Gastroesophageal sphincter (tissue), 3 donors: ENCODE measurements at regions not wholly inside any gene's neighbourhood (a gene's known extent, or its start where the extent isn't known, plus 50 kb on each side); places are given as distances from the start of the nearest gene placed in this dataset.

Experiments
- EP300 ChIP-seq: sonication (generic); formaldehyde crosslinking; IDR thresholded peaks from one replicate; pipeline ENCODE4 v1.6.1; 2017; ENCODE audit warnings: antibody characterized with exemption, mild to moderate bottlenecking
- POLR2A ChIP-seq, 2 donors: fragments of 450-650 bp; IDR thresholded peaks; one replicate each; pipeline ENCODE4 v1.6.1; 2017; ENCODE audit warnings: antibody characterized with exemption in 2 of 2, mild to moderate bottlenecking in 2 of 2, moderate library complexity in 1 of 2
- POLR2AphosphoS5 ChIP-seq: sonication (generic); formaldehyde crosslinking; IDR thresholded peaks from one replicate; pipeline ENCODE4 v1.6.1; 2017; ENCODE audit warnings: antibody characterized with exemption
- TF ChIP-seq, protein P1 (sequence below), 4 experiments: fragments of 200-600 bp in 2 of 4; fragments of 450-650 bp in 2 of 4; sonication (generic) in 1 of 4; IDR thresholded peaks; one replicate each; pipeline ENCODE4 v1.5.1; 2017 to 2019; ENCODE audit warnings: antibody characterized with exemption in 4 of 4, mild to moderate bottlenecking in 2 of 4, moderate library complexity in 2 of 4

DNA sequence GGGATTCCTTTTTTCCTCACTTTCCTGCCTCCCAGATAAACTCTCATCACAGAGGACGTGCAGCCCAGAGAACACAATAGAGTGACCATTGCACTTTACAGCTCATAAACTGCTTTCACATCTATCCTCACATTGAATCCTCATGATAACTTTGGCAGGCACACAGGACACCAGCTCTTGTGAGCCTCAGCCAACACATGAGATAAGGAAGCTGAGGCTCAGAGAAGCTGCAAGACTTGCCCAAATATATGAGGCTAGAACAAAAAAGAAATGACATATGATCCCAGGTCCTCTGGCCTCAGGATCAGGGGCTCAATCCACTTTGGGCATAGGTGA lies 85.0 kb upstream of the CPEB2 start:
- TF ChIP-seq, protein P1, sequence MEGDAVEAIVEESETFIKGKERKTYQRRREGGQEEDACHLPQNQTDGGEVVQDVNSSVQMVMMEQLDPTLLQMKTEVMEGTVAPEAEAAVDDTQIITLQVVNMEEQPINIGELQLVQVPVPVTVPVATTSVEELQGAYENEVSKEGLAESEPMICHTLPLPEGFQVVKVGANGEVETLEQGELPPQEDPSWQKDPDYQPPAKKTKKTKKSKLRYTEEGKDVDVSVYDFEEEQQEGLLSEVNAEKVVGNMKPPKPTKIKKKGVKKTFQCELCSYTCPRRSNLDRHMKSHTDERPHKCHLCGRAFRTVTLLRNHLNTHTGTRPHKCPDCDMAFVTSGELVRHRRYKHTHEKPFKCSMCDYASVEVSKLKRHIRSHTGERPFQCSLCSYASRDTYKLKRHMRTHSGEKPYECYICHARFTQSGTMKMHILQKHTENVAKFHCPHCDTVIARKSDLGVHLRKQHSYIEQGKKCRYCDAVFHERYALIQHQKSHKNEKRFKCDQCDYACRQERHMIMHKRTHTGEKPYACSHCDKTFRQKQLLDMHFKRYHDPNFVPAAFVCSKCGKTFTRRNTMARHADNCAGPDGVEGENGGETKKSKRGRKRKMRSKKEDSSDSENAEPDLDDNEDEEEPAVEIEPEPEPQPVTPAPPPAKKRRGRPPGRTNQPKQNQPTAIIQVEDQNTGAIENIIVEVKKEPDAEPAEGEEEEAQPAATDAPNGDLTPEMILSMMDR (IDR thresholded peaks at IDR 0.05): no peak
- TF ChIP-seq POLR2A (IDR thresholded peaks at IDR 0.05) (no peak), POLR2AphosphoS5 (no peak), EP300 (no peak)
